WTC11 (cell line): ENCODE measurements at regions not wholly inside any gene's neighbourhood (a gene's known extent, or its start where the extent isn't known, plus 50 kb on each side); places are given as distances from the start of the nearest gene placed in this dataset.

ENCODE experiments used
- ATF6 ChIP-seq: sonication (generic); formaldehyde crosslinking; IDR thresholded peaks from 2 replicates; pipeline ENCODE4 v1.8.1; 2023; ENCODE audit warnings: mild to moderate bottlenecking, missing genetic modification reagents
- CBFB ChIP-seq: sonication (generic); formaldehyde crosslinking; IDR thresholded peaks from 2 replicates; pipeline ENCODE4 v1.8.1; 2022; ENCODE audit warnings: mild to moderate bottlenecking, low read depth, missing genetic modification reagents
- CTCF ChIP-seq: fragments of 200-600 bp; IDR thresholded peaks from 2 replicates; pipeline ENCODE4 v1.8.0; 2022; ENCODE audit warnings: antibody characterized with exemption
- ELF4 ChIP-seq: sonication (generic); formaldehyde crosslinking; IDR thresholded peaks from 2 replicates; pipeline ENCODE4 v1.8.1; 2022; ENCODE audit warnings: low read depth, mild to moderate bottlenecking, moderate library complexity, missing genetic modification reagents
- MAX ChIP-seq: sonication (generic); formaldehyde crosslinking; IDR thresholded peaks from 2 replicates; pipeline ENCODE4 v1.8.0; 2022; ENCODE audit warnings: mild to moderate bottlenecking, missing genetic modification reagents
- MLX ChIP-seq: sonication (generic); formaldehyde crosslinking; IDR thresholded peaks from 2 replicates; pipeline ENCODE4 v1.8.1; 2023; ENCODE audit warnings: mild to moderate bottlenecking, missing genetic modification reagents, moderate library complexity
- NR1H2 ChIP-seq: sonication (generic); formaldehyde crosslinking; IDR thresholded peaks from 2 replicates; pipeline ENCODE4 v1.9.0; 2021; ENCODE audit warnings: mild to moderate bottlenecking, moderate library complexity, missing genetic modification reagents
- NR2C2 ChIP-seq: sonication (generic); formaldehyde crosslinking; IDR thresholded peaks from 2 replicates; pipeline ENCODE4 v1.8.0; 2022; ENCODE audit warnings: mild to moderate bottlenecking, missing genetic modification reagents
- STAT6 ChIP-seq: sonication (generic); formaldehyde crosslinking; conservative IDR thresholded peaks from 2 replicates; pipeline ENCODE4 v1.8.1; 2023; ENCODE audit warnings: mild to moderate bottlenecking, low read depth, missing genetic modification reagents, moderate library complexity
- USF2 ChIP-seq: sonication (generic); formaldehyde crosslinking; IDR thresholded peaks from 2 replicates; pipeline ENCODE4 v1.8.1; 2023; ENCODE audit warnings: mild to moderate bottlenecking, missing genetic modification reagents, moderate library complexity

- TF ChIP-seq CTCF (no peak), MAX (no peak), MLX (CRISPR knock-in tag) (no peak), NR2C2 (no peak), ELF4 (CRISPR knock-in tag) (no peak), STAT6 (no peak), NR1H2 (CRISPR knock-in tag) (no peak), CBFB (CRISPR knock-in tag) (no peak), ATF6 (CRISPR knock-in tag) (no peak), USF2 (no peak)
Observed at GRCh38 chr22:49436056-49436455, 391.6 kb downstream of the BRD1 start.
